ENCODE measurements at regions not wholly inside any gene's neighbourhood (a gene's known extent, or its start where the extent isn't known, plus 50 kb on each side); places are given as distances from the start of the nearest gene placed in this dataset.

- WGBS, 2 donors = 97 to 98% methylated on average over 2 of the region's 2 CpGs
- H3K27me3 ChIP-seq = no peaks in the 10 kb centered on the region
- peaks cover 0 to 7% (median 0%) of the 10 kb centered on the region in 9 donors for H3K4me1 ChIP-seq
- no peak for DNase-seq
- intact Hi-C loops (cut with DNase I) = no loop called here
- no peak for ATAC-seq
- no peak for TF ChIP-seq CTCF (IDR thresholded peaks at IDR 0.05)
- no peak overlapping the region for H3K4me3 ChIP-seq
- no peak overlapping the region for H3K27ac ChIP-seq
- no peaks in the 10 kb centered on the region for H3K36me3 ChIP-seq
- H3K9me3 ChIP-seq = no peaks in the 10 kb centered on the region
Observed at GRCh38 chr3:102068736-102069135, 219.4 kb downstream of the NFKBIZ start.

DNA sequence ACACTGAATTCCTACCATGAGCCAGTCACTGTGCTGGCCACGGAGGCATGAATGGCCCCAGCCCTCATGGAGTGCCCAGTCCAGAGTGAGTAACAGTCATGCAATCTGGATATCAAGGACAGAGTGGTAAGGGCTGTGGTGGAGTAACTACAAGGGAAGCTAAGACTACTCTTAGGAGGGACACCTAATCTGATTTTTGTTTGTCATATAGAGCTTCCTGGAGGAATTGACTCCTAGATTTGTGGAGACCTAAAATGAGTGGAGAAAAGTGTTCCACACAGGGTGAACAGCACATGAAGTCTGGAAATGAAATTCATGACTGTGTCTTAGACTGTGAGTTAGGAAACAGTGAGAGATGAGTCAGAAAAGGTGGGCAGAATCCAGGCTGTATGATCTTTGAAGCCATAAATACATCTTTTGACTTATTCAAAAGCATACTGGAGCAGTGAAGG lies 219.9 kb downstream of the NFKBIZ start:
- TF ChIP-seq CTCF (IDR thresholded peaks at IDR 0.05) = no peak
- no peak overlapping the region for H3K27ac ChIP-seq
- WGBS, 2 donors = 85 to 88% methylated on average over 1 of the region's 1 CpG
- H3K36me3 ChIP-seq = no peaks in the 10 kb centered on the region
- peaks cover 0 to 7% (median 0%) of the 10 kb centered on the region in 9 donors for H3K4me1 ChIP-seq
- ATAC-seq = peak in 2 of 8 donors; percentile 33 to 41
- DNase-seq = no peak
- H3K4me3 ChIP-seq = no peak overlapping the region
- intact Hi-C loops (cut with DNase I) = no loop called here
- no peaks in the 10 kb centered on the region for H3K27me3 ChIP-seq
- no peaks in the 10 kb centered on the region for H3K9me3 ChIP-seq

DNA sequence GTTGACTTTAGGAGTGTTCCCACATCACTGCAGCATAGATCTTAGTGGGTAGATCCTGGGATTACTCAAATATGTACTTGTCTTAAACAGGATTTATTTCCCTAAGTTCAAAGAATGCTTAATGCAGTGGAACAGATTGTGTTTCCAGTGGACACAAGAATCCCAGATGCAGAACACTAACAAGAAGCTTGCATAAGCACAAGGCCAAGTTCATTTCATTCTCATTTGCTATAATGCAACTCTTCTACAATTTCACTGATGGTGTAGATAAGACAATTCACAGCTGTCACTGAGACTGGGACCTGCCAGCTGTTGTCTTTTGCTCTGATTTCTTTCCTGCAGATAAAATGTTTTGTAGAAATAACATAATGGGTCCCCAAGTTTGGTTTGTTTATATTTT lies 225.6 kb downstream of the NFKBIZ start:
- H3K4me3 ChIP-seq = no peak overlapping the region
- intact Hi-C loops (cut with DNase I) = no loop called here
- no peaks in the 10 kb centered on the region for H3K9me3 ChIP-seq
- peaks cover 0 to 10% (median 0%) of the 10 kb centered on the region in 9 donors for H3K4me1 ChIP-seq
- no peak overlapping the region for H3K27ac ChIP-seq
- no peak for TF ChIP-seq CTCF (IDR thresholded peaks at IDR 0.05)
- DNase-seq = no peak
- ATAC-seq = no peak
- no peaks in the 10 kb centered on the region for H3K27me3 ChIP-seq
- no peaks in the 10 kb centered on the region for H3K36me3 ChIP-seq

- intact Hi-C loops (cut with DNase I) = no loop called here
- TF ChIP-seq CTCF (IDR thresholded peaks at IDR 0.05) = no peak
- WGBS, 2 donors = 74 to 83% methylated on average over 3 of the region's 3 CpGs
- H3K9me3 ChIP-seq = no peaks in the 10 kb centered on the region
- no peak for DNase-seq
- H3K4me1 ChIP-seq = peaks cover 0 to 11% (median 0%) of the 10 kb centered on the region in 9 donors
- H3K4me3 ChIP-seq = no peak overlapping the region
- H3K36me3 ChIP-seq = no peaks in the 10 kb centered on the region
- ATAC-seq = no peak
- H3K27ac ChIP-seq = peak overlapping the region in 1 of 10 donors; percentile 32
- no peaks in the 10 kb centered on the region for H3K27me3 ChIP-seq
Observed at GRCh38 chr3:102078401-102078800, 229.1 kb downstream of the NFKBIZ start.
